NCI-H146 treated with DMSO at 0.1 percent for 48 hours (cell line): ENCODE measurements at regions not wholly inside any gene's neighbourhood (a gene's known extent, or its start where the extent isn't known, plus 50 kb on each side); places are given as distances from the start of the nearest gene placed in this dataset.
"Not testable (repeated sequence)": the region's sequence is repeated elsewhere in the genome, so short reads cannot be mapped to it uniquely, and the experiment has no call there.

Experiments used
- DNase-seq: peaks from one replicate; lab custom pipeline; 2025; ENCODE audit not compliant: unreplicated experiment; lab: John Stamatoyannopoulos, UW

DNA sequence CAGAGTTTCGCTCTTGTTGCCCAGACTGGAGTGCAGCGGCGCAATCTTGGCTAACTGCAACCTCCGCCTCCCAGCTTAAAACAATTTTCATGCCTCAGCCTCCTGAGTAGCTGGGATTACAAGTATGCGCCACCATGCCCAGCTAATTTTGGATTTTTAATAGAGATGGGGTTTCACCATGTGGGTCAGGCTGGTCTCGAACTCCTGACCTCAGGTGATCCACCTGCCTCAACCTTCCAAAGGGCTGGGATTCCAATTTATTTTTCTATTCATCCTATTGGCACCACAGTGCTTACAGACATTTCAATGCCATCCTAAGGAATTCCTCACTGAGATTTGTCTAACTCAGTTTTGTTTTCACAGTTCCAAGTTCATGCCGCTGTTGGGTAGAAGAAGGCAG lies 98.3 kb upstream of the EGLN3 start:
- DNase-seq = not testable (repeated sequence)

DNA sequence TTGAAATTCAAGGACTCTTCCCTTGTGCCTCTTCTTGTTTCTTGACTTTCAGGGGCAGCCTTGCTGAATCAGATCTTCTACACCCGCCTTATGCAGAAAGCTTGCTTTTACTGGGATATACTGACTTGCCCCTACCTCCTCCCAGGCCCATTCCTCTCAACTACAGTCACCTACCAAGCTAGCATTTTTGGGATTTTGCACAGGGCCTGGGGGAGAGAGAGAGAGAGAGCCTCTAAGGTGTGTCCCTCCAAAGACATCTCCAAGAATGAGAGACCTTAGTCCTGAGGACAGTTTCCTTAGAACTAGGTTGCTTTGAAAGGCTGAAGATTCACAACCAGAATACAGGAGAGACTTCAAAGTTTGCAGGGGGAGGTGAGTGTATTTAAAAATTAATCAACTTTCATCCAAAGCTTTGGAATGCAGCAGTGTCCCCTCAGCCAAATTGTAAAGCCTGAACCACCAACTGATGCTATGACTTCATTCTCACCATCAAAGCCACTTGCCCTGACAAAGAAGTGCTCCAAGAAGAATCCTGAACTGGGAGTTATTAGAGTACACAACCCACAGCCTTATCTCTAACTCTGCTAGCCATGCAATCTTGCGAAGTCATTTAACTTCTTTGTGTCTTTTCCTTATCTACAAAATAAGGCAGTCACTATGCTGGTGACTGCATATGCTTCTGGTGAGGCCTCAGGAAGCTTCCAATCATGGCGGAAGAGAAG lies 96.1 kb upstream of the EGLN3 start:
- DNase-seq = no peak

- DNase-seq = no peak
These were observed 93.9 kb upstream of the EGLN3 start for GRCh38 chr14:34044666-34045306.

DNA sequence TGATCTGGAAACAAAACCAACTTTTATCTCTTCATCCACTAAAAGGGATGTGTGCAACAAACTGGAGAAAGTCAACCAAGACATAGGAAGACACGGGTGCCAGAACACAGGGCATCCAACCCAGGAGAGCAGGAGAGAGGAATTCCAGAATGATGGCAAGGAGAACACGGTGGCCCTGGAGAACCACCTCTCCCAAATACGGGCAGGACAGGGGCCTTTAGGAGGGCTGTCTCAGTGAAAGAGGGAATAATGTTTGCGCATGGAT lies 93.4 kb upstream of the EGLN3 start:
- DNase-seq = no peak

GRCh38 chr14:34043627-34044372 lies 92.9 kb upstream of the EGLN3 start:
- DNase-seq = no peak

DNA sequence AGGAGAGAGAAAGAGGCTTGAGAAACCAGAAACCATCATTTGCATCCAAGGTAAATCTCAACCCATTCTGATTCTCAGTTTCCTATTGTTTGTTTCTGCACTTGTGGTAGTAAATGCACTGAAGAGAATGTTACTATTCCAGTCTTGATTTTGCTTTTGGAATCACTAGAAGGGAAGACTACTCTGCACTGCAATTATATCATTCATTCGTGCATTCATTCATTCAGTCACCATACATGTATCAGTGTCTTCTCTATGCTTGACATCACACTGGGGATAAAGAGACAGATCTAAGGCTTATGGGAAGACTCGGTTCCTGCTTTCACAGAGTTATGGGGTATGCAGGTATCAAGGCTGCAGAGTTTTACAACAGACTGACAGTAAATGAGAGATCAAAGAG lies 90.3 kb upstream of the EGLN3 start:
- no peak for DNase-seq

GRCh38 chr14:34040766-34041165 lies 89.9 kb upstream of the EGLN3 start:
- no peak for DNase-seq

GRCh38 chr14:34039428-34040047 lies 88.7 kb upstream of the EGLN3 start:
- no peak for DNase-seq

DNA sequence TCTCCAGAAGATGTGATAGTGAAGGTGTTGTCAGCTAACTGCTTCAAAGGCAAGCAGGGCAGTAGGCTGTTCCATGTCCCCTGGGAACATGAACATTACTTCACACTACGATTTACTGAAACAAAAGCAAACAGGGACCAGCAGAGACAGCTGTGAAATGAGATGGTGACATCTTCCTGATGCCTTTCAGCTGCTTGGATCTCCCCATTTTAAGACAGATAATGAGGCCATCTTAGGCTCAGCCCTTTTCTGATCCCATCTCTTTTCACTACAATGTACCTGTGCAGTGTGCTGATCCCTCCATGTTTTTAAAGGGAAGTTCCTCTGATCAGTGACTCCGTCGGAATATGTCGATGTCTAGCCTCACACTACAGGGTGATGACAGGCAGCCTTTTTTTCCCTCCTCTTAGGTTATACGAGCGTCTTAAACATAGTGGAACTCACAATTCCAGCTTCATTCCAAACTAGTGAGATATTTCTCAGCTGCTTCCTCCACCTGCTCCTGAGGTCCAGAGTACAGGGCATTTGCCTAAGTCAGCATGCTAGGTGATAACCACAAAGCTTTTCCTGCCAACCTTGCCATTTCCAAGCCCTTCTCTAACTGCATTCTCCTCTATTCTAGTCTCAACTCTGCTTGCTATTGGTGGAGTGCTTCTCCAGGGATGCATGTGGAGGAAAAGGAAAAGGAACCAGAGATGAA lies 87.6 kb upstream of the EGLN3 start:
- DNase-seq = no peak

GRCh38 chr14:34036319-34036766 lies 85.5 kb upstream of the EGLN3 start:
- DNase-seq = no peak

- no peak for DNase-seq
These were observed 85.0 kb upstream of the EGLN3 start for GRCh38 chr14:34035934-34036250.

- DNase-seq = no peak
These were observed 84.5 kb upstream of the EGLN3 start for GRCh38 chr14:34035177-34035933.

GRCh38 chr14:34034447-34035176 lies 83.7 kb upstream of the EGLN3 start:
- no peak for DNase-seq

DNA sequence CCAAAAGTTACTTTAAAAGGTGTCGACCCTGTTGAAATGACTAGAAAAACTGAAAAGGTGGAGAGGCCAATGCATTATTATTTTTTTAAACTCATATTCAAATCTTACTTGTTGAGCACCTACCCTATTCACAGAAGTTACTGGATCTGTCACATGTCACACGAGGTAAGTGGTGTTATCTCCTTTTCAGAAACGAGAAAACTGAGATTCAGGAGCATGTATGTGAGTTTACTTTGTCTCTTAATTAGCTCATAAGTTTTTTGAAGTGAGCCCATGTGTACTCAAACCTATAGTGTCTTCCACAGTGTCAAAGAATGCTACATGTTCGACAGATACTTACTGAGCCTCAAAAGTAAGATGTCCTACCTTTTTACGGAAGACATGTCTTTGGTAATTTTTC lies 81.8 kb upstream of the EGLN3 start:
- DNase-seq = no peak

- no peak for DNase-seq
These were observed 80.0 kb upstream of the EGLN3 start for GRCh38 chr14:34030864-34031263.

DNA sequence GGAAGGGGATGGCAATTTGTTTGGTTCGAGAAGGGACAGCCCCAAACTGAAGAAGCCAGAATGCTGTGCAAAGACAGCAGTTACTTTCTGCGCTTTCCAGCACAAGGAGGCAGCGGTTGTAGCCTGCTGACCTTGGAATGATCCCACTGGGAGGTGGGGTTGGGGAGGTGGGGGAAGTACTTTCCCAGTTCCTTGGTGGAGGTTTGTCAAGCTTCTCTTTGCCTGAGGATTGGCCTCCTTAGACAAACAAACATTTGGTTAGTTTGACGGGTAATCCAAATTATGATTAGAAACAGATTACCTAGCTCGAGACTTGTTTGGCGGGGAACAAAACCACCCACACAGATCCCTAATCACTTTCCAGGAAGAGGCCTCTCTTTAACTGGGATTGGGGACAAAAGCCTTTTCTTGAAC lies 79.1 kb upstream of the EGLN3 start:
- DNase-seq = no peak

DNA sequence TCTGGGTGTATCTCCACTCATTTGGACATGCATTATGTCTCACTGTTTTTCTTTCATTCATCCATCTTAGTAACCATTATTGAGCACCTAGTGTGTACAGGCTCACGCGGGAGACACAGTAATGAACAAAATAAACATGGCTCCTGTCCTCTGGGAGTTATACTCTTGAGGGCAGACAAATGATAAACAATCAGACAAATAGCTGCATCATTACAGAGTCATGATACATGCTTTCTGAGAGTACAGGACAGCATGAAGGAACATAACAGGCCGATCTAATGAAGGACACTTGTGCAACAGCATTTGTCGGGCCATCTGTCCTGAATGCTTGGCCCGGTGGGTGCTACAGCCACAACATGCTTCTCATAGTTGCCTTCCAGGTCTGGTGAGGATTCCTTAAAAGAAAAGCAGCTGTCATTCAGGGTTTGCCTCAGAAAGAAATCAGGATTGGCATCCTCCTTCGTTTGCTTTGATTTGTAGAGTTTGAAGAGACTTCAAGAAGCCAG lies 77.2 kb upstream of the EGLN3 start:
- DNase-seq = no peak

GRCh38 chr14:34027130-34027989 lies 76.5 kb upstream of the EGLN3 start:
- no peak for DNase-seq
